Activated naive CD8-positive, alpha-beta T cell treated with anti-CD3 and anti-CD28 coated beads for 36 hours (primary cell): ENCODE measurements at regions not wholly inside any gene's neighbourhood (a gene's known extent, or its start where the extent isn't known, plus 50 kb on each side); places are given as distances from the start of the nearest gene placed in this dataset.

Experiments
- DNase-seq: peaks from one replicate; pipeline ENCODE4 v3.0.0; 2021
- H3K27ac Mint-ChIP-seq: one replicate; pipeline ENCODE4 v1.8.0; 2022; ENCODE audit warnings: mild to moderate bottlenecking, moderate library complexity, mixed read lengths
- H3K27me3 Mint-ChIP-seq: one replicate; pipeline ENCODE4 v1.8.0; 2022; ENCODE audit warnings: mild to moderate bottlenecking, mixed read lengths
- H3K36me3 Mint-ChIP-seq: one replicate; pipeline ENCODE4 v1.8.0; 2021; ENCODE audit warnings: mild to moderate bottlenecking, mixed read lengths
- H3K4me1 Mint-ChIP-seq: one replicate; pipeline ENCODE4 v1.8.0; 2021; ENCODE audit warnings: mixed read lengths
- H3K4me3 Mint-ChIP-seq: one replicate; pipeline ENCODE4 v1.8.0; 2022; ENCODE audit warnings: mild to moderate bottlenecking, moderate library complexity, mixed read lengths
- H3K9me3 Mint-ChIP-seq: one replicate; pipeline ENCODE4 v1.8.0; 2022; ENCODE audit warnings: mixed read lengths

DNA sequence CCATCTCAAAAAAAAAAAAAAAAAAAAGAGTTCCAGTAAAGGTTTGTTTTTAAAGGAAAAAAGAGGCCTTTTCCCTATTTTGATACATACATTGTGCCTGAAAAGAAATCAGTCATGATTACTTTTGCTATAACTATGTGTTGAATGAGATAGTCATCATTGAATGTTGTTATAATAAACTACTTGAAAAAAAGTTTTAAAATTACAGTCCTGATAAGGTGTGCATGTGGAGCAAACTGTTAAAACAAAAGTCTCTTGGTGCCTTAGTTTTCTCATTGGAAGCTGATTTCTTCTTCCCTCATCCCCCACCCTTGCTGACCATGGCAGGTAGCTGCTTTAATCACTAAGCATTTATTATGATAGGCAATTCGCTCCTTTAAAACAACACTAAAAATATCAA, 172.3 kb upstream of the TBCA start:
- Mint-ChIP-seq H3K27ac (no peak overlapping the region), H3K4me3 (no peak overlapping the region), H3K4me1 (no peaks in the 10 kb centered on the region), H3K27me3 (peaks cover 11% of the 10 kb centered on the region), H3K9me3 (no peaks in the 10 kb centered on the region), H3K36me3 (no peaks in the 10 kb centered on the region)
- DNase-seq, result no peak

DNA sequence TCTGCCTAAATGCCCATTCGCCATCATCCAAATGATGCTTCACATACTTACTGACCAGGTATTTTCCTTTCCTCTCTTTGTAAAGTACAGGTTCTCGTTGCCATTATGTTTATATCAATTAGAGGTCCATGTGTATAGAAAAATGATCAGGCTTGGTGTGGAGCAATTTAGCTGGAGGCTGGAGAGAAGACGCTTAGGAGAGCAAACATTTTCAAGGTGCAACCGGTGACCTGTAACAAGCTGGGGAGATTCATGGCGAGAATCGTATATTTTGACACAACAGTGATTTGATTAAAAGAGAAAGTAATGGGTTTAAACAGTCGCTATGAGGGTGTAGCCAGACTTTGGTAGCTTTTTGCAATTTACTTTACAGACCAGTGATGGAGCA, 170.9 kb upstream of the TBCA start:
- no peak for DNase-seq
- Mint-ChIP-seq H3K9me3 (no peaks in the 10 kb centered on the region), H3K27me3 (peaks cover 10% of the 10 kb centered on the region), H3K36me3 (no peaks in the 10 kb centered on the region), H3K27ac (no peak overlapping the region), H3K4me3 (no peak overlapping the region), H3K4me1 (no peaks in the 10 kb centered on the region)

DNA sequence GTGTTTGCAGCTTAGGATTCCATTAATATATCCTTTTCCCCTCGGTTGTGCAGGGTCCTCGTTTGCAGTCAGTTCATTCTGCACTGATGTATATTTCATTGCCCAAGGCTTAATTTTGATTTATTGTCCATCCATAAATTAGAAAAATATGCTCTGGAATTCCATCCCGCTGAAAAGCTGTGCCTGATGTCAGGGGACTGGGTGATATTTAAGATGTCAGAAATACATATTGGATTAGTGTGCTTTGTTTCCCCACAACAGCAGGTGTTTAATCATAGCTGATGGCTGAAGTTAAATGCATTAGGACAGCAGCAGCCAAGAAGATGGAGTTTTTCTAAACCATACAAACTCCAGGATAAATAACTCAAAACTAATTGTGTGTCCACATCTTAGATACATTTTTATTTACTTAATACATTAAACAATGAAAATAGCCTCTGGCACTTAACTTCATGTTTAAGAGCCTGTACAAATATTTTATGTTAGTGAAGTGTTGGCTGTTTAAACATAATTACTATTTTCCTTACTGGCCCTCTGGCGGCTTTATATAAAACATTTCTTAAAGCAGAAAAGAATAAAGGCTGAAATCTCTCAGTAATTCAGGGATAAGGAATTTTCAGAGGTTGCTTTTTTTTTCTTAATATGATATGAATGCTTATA, 170.4 kb upstream of the TBCA start:
- no peak overlapping the region for H3K4me3 Mint-ChIP-seq
- H3K9me3 Mint-ChIP-seq, result no peaks in the 10 kb centered on the region
- no peak overlapping the region for H3K27ac Mint-ChIP-seq
- peaks cover 14% of the 10 kb centered on the region for H3K27me3 Mint-ChIP-seq
- no peaks in the 10 kb centered on the region for H3K4me1 Mint-ChIP-seq
- H3K36me3 Mint-ChIP-seq, result no peaks in the 10 kb centered on the region
- no peak for DNase-seq

DNA sequence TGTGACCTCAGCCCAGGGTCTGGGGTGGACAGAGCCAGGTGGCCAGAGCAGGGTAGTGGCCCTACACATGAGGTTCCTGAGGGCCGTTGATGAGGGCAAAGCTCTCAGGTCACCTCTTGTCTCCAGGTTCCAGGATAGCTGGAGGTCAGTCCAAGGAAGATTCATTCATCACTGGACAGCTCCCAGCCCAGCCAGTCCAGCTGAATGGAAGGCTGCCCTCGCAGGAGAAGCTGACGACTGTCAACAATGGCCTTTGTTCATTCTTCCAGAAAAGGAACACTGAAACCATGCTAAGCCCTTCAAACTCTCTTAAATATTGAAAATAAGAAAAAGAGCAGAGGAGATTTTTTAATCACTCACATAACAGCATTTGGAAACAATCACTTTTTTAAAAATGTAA, 169.7 kb upstream of the TBCA start:
- no peaks in the 10 kb centered on the region for H3K36me3 Mint-ChIP-seq
- peaks cover under 1% of the 10 kb centered on the region for H3K9me3 Mint-ChIP-seq
- DNase-seq, result no peak
- no peak overlapping the region for H3K27ac Mint-ChIP-seq
- H3K27me3 Mint-ChIP-seq, result peaks cover 18% of the 10 kb centered on the region
- H3K4me3 Mint-ChIP-seq, result no peak overlapping the region
- H3K4me1 Mint-ChIP-seq, result no peaks in the 10 kb centered on the region

DNA sequence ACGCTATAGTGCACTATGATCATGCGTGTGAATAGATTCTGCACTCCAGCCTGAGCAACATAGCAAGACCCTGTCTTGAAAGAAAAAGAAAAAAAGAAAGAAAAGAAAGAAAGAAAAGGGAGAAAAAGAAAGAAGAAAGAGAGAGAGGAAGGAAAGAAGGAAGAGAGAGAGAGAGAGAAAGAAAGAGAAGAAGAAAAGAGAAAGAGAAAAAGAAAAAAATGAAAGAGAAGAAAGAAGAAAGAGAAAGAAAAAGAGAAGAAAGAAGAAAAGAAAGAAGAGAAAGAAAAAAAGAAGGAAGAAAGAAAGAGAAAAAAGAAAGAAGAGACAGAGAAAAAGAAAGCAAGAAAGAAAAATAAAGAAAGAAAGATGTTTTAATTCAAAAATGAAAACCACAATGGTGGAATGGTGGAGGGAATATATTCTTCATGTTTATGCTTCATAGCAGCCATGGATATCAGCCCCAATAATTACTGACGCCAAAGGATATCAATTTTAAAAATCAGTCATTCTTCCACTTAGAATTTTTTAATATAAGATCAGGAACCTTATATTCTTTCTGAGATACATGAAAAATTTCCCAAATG, 168.7 kb upstream of the TBCA start:
- H3K36me3 Mint-ChIP-seq, result no peaks in the 10 kb centered on the region
- DNase-seq, result no peak
- no peak overlapping the region for H3K4me3 Mint-ChIP-seq
- H3K27ac Mint-ChIP-seq, result no peak overlapping the region
- peaks cover 2% of the 10 kb centered on the region for H3K9me3 Mint-ChIP-seq
- peaks cover 26% of the 10 kb centered on the region for H3K27me3 Mint-ChIP-seq
- H3K4me1 Mint-ChIP-seq, result no peaks in the 10 kb centered on the region

DNA sequence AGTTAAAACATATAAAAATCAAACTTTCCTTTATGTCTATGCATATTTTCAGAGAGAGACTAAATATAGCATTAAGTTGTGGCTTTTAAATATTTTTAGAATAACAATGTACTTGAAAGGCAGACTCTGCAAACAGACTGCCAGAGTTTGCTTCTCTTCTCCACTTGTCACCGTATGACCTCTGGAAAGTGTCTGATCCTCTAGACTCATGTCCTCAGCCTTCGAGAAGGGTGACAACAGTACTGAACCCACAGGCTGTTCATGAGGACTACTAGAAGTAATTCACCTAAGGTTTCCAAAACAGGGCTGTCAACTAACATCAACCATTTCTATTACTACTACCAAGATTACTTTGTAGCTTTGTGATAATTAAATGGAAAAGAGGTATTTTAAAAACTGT, 167.7 kb upstream of the TBCA start:
- Mint-ChIP-seq H3K27me3 (peaks cover 24% of the 10 kb centered on the region), H3K4me1 (no peaks in the 10 kb centered on the region), H3K9me3 (peaks cover 2% of the 10 kb centered on the region), H3K4me3 (no peak overlapping the region), H3K36me3 (no peaks in the 10 kb centered on the region), H3K27ac (no peak overlapping the region)
- DNase-seq, result no peak

DNA sequence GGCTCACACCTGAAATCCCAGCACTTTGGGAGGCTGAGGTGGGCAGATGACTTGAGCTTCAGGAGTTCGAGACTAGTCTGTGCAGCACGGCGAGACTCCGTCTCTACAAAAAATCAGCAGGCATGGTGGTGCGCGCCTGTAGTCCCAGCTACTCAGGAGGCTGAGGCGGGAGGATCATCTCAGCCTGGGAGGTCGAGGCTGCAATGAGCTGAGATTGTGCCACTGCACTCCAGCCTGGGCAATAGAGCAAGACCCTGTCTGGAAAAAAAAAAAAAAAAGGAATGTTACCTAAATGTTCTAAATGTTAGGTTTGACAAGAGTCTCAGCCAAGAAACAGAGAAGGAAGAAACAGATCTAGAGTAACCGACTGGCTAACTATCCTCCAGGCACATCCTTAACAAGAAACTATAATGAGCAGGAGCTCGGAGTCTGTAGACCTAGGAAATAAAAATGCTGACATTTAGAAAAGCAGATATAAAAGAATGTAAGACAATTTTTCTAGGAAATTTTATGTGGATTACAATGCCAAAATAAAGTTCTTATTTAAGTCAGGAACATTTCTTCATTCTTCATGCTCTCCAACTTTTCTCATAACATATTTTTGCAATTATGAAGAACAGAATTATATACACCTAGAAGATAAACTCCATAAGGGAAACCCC, 166.6 kb upstream of the TBCA start:
- Mint-ChIP-seq H3K4me3 (no peak overlapping the region), H3K4me1 (peaks cover 1% of the 10 kb centered on the region), H3K27me3 (peaks cover 34% of the 10 kb centered on the region), H3K36me3 (no peaks in the 10 kb centered on the region), H3K9me3 (peaks cover 2% of the 10 kb centered on the region), H3K27ac (no peak overlapping the region)
- DNase-seq, result no peak

DNA sequence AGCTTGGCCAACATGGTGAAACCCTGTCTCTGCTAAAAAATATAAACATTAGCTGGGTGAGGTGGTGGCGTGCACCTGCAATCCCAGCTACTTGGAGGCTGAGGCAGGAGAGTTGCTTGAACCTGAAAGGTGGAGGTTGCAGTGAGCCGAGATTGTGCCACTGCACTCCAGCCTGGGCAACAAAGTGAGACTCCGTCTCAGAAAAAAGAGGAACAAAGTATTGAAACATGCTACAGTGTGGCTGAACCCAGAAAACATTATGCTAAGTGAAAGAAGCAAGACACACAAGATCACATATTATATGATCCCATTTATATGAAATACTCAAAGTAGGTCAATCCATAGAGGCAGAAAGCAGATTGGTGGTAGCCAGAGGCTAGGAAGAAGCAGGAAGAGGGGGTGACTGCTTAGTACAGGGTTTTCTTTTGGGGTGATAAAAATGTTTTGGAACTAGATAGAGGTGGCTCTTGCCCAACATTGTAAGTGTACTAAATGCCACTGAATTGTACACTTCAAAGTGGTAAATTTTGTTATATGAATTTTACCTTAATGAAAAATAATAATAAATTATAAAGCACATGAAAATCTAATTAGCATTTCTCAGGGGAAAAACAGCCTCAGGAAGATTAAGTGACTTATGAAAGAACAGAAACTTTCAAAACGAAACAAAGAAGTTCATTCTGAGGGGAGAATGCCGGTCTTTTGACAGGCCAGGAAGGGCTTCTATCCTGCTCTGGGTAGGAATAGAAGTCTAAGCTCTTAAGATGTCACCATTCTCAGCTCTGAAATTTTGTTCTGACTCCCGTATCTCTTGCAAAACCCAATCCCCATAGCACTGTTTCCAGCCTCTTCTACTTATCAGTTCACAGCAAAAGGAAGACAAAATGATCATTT, 161.1 kb upstream of the TBCA start:
- no peak overlapping the region for H3K4me3 Mint-ChIP-seq
- peaks cover 16% of the 10 kb centered on the region for H3K4me1 Mint-ChIP-seq
- peaks cover 39% of the 10 kb centered on the region for H3K27me3 Mint-ChIP-seq
- DNase-seq, result no peak
- H3K36me3 Mint-ChIP-seq, result no peaks in the 10 kb centered on the region
- peaks cover 2% of the 10 kb centered on the region for H3K9me3 Mint-ChIP-seq
- peak overlapping the region; percentile 5 for H3K27ac Mint-ChIP-seq

DNA sequence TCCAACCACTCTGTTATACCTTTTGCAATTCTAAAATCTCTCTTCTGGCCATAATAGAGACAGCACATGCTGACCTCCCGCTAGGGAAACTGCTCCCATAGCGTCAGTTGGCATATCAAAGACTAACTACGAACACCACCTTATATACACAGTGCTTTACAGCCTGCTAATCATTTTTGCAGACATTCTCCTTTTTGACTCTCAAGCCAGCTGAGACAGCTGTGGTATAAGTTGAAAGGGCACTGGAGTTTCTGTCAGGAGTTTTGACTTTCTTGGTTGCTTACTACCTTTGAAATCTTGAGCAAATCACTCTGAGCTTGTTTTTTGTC, 160.2 kb upstream of the TBCA start:
- no peak for DNase-seq
- Mint-ChIP-seq H3K27me3 (peaks cover 31% of the 10 kb centered on the region), H3K36me3 (no peaks in the 10 kb centered on the region), H3K4me3 (no peak overlapping the region), H3K9me3 (peaks cover 2% of the 10 kb centered on the region), H3K27ac (peak overlapping the region; percentile 20), H3K4me1 (peaks cover 16% of the 10 kb centered on the region)

DNA sequence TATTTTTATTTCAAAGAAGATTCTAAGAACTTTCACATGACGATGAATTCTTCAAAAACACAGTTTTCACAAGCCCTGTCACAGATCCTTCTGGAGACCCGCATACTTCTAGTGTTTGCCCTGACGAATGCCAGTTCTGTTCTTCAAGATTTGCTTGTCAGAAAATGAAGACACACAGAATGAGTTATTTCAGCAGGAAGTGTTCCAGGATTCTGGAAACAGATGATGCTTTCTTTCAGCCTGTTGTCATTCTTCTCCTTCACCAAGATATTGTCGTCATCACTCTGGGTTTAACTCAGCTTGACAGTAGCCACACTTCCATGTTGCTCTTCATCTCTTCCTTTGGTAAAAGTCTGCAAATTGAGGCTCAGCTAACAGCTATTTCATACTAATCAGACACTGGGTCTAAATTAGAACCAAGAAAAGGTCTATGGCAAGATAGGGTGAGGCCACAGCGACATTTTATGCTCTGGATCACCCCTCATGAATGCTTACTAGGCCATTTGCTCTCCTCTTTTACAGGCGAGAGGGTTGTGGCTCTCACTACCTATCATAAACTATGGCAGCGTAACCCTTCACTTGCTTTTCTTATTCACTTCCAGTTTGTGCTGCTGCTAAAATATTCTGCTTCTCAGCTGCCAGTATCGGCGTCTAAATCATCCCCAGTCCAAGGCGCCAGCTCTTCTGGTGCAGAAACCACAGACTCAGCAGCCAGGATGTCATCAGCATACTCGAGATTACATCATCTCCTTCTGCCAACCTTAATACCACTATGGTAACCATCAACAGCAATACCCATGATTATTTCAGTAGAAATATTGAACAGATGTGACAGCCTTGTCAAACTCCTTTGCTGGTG, 159.6 kb upstream of the TBCA start:
- Mint-ChIP-seq H3K27ac (peak overlapping the region; percentile 20), H3K36me3 (no peaks in the 10 kb centered on the region), H3K4me3 (peak overlapping the region; percentile 1), H3K9me3 (no peaks in the 10 kb centered on the region), H3K4me1 (peaks cover 16% of the 10 kb centered on the region), H3K27me3 (peaks cover 28% of the 10 kb centered on the region)
- peak; percentile 19 for DNase-seq

DNA sequence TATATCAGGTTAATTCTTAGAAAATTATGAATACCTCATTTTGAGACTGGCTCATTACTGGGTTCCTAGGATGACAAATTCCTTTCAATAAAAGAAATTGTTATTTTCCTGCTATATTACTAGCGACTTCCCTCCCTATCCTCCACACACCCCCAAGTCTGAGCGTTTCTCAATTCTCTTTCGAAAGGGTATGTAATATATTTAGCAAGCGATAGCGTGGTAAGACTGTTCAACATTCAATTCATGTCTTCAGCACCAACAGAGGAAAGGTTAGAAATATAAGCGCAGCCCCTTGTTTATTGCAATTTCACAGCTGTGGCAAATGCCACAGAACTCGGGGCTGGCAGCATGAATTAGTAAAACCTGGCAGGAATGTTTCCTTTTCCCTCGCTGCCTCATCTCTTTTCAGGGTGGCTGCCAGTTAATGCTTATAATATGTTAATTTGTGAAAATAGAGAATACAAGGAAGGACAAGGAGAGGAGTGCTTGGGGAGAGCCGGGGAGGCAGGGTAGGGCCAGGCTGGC, 152.7 kb upstream of the TBCA start:
- Mint-ChIP-seq H3K27me3 (peaks cover 24% of the 10 kb centered on the region), H3K4me1 (peaks cover 5% of the 10 kb centered on the region), H3K27ac (no peak overlapping the region), H3K4me3 (no peak overlapping the region), H3K36me3 (peaks cover 4% of the 10 kb centered on the region), H3K9me3 (peaks cover 7% of the 10 kb centered on the region)
- no peak for DNase-seq

DNA sequence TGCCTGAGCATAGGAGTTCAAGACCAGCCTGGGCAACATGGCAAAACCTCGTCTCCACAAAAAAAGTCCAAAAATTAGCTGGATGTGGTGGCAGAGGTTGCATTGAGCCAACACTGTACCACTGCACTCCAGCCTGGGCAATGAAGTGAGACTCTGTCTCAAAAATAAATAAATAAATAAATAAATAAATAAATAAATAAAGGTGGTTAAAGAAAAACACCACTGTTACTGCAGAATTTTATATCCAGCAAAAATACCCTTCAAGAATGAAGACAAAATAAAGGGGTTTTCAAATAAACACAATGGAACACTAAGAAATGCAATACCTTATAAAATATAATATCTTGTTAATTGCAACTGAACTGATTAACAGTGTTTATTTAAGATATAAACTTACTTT, 150.2 kb upstream of the TBCA start:
- peaks cover 21% of the 10 kb centered on the region for H3K27me3 Mint-ChIP-seq
- H3K36me3 Mint-ChIP-seq, result peaks cover 4% of the 10 kb centered on the region
- peaks cover 7% of the 10 kb centered on the region for H3K9me3 Mint-ChIP-seq
- H3K4me1 Mint-ChIP-seq, result peaks cover 5% of the 10 kb centered on the region
- H3K4me3 Mint-ChIP-seq, result no peak overlapping the region
- DNase-seq, result no peak
- H3K27ac Mint-ChIP-seq, result no peak overlapping the region

DNA sequence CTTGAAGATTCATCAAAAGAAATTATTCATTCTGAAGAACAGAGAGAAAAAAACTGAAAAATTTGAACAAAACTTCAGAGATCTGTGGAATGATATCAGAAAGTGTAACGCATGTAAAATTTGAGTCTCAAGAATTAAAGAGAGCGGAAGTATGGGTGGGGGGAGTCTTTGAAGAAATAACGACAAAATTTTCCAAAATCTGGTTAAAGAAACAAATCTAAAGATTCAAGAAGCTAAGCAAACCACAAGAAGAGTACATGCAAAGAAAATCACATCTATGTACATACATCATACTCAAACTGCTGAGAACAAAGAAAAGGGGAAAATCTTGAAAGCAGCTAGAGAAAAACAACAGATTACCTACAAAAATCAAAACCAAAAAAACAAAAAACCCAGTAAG, 149.4 kb upstream of the TBCA start:
- peaks cover 5% of the 10 kb centered on the region for H3K4me1 Mint-ChIP-seq
- peak overlapping the region; percentile 10 for H3K27ac Mint-ChIP-seq
- no peak for DNase-seq
- peaks cover 20% of the 10 kb centered on the region for H3K27me3 Mint-ChIP-seq
- peaks cover 4% of the 10 kb centered on the region for H3K36me3 Mint-ChIP-seq
- H3K9me3 Mint-ChIP-seq, result peaks cover 7% of the 10 kb centered on the region
- peak overlapping the region; percentile 11 for H3K4me3 Mint-ChIP-seq

DNA sequence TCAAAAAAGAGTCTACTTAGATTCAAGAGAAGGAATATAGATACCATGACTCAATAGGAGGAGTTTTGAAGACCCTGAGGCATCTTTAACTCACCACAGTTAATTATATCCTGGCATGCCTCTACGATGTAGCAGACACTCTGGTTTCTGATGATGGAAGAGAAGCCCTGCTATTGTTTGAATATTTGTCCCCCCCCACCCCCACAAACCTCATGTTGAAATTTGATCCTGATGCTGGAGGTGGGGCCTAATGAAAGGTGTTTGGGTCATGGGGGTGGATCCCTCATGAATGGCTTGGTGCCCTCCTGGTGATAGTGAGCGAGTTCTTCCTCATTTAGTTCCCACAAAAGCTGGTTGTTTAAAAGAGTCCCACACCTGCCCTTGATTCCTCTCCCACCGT, 147.9 kb upstream of the TBCA start:
- peaks cover 7% of the 10 kb centered on the region for H3K9me3 Mint-ChIP-seq
- no peak overlapping the region for H3K4me3 Mint-ChIP-seq
- H3K4me1 Mint-ChIP-seq, result peaks cover 5% of the 10 kb centered on the region
- DNase-seq, result no peak
- no peak overlapping the region for H3K27ac Mint-ChIP-seq
- peaks cover 4% of the 10 kb centered on the region for H3K36me3 Mint-ChIP-seq
- peaks cover 12% of the 10 kb centered on the region for H3K27me3 Mint-ChIP-seq
